ENCODE measurements at regions not wholly inside any gene's neighbourhood (a gene's known extent, or its start where the extent isn't known, plus 50 kb on each side); places are given as distances from the start of the nearest gene placed in this dataset.

DNA sequence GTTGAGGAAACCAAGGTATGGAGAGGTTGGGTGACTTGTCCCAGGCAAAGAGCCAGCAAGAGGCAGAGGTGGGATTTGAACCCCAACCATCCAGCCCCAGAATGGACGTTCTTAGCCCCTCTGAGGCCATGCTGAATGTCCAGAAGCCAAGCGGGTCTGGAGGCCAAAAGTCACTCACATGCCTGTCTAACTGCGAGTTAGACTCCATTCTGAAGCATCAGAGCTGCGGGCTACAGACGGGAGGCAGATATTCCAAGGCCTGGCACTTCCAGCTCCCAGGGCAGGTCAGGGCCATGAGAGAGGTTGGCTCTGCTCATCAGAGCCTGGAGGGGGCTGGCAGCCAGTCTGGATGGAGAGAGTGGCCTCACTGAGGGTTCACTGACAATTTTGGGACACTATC lies 616.5 kb downstream of the BRD1 start (continued):
- no peak for TF ChIP-seq ETS1 (IDR thresholded peaks at IDR 0.05)
- TF ChIP-seq JUNB (IDR thresholded peaks at IDR 0.05; ENCODE audit: unreplicated experiment), result no peak
- TF ChIP-seq STAT1 (IDR thresholded peaks at IDR 0.05; ENCODE audit: unreplicated experiment), result no peak
- TF ChIP-seq EZH2 (IDR thresholded peaks at IDR 0.05; ENCODE audit: low read depth, unreplicated experiment), result no peak
- TF ChIP-seq, protein P1, sequence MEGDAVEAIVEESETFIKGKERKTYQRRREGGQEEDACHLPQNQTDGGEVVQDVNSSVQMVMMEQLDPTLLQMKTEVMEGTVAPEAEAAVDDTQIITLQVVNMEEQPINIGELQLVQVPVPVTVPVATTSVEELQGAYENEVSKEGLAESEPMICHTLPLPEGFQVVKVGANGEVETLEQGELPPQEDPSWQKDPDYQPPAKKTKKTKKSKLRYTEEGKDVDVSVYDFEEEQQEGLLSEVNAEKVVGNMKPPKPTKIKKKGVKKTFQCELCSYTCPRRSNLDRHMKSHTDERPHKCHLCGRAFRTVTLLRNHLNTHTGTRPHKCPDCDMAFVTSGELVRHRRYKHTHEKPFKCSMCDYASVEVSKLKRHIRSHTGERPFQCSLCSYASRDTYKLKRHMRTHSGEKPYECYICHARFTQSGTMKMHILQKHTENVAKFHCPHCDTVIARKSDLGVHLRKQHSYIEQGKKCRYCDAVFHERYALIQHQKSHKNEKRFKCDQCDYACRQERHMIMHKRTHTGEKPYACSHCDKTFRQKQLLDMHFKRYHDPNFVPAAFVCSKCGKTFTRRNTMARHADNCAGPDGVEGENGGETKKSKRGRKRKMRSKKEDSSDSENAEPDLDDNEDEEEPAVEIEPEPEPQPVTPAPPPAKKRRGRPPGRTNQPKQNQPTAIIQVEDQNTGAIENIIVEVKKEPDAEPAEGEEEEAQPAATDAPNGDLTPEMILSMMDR (conservative IDR thresholded peaks at IDR 0.05; ENCODE audit: low read depth in 2 of 2), result no peak
- TF ChIP-seq POLR2AphosphoS5 (IDR thresholded peaks at IDR 0.05; ENCODE audit: low read depth), result no peak
- TF ChIP-seq NANOG (IDR thresholded peaks at IDR 0.05; ENCODE audit: borderline replicate concordance), result no peak
- TF ChIP-seq ZNF114 (CRISPR knock-in tag; IDR thresholded peaks at IDR 0.05), result no peak
- TF ChIP-seq CREB1 (CRISPR knock-in tag; IDR thresholded peaks at IDR 0.05; ENCODE audit: low read depth), result no peak
- TF ChIP-seq, protein P2, sequence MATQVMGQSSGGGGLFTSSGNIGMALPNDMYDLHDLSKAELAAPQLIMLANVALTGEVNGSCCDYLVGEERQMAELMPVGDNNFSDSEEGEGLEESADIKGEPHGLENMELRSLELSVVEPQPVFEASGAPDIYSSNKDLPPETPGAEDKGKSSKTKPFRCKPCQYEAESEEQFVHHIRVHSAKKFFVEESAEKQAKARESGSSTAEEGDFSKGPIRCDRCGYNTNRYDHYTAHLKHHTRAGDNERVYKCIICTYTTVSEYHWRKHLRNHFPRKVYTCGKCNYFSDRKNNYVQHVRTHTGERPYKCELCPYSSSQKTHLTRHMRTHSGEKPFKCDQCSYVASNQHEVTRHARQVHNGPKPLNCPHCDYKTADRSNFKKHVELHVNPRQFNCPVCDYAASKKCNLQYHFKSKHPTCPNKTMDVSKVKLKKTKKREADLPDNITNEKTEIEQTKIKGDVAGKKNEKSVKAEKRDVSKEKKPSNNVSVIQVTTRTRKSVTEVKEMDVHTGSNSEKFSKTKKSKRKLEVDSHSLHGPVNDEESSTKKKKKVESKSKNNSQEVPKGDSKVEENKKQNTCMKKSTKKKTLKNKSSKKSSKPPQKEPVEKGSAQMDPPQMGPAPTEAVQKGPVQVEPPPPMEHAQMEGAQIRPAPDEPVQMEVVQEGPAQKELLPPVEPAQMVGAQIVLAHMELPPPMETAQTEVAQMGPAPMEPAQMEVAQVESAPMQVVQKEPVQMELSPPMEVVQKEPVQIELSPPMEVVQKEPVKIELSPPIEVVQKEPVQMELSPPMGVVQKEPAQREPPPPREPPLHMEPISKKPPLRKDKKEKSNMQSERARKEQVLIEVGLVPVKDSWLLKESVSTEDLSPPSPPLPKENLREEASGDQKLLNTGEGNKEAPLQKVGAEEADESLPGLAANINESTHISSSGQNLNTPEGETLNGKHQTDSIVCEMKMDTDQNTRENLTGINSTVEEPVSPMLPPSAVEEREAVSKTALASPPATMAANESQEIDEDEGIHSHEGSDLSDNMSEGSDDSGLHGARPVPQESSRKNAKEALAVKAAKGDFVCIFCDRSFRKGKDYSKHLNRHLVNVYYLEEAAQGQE (IDR thresholded peaks at IDR 0.05; ENCODE audit: unreplicated experiment), result no peak

GRCh38 chr22:49210606-49211005 lies 617.1 kb downstream of the BRD1 start:
- H3K4me3 Mint-ChIP-seq, result no peak overlapping the region
- no peak for DNase-seq (ENCODE audit: low spot score)
- no peak for ATAC-seq
- TF ChIP-seq, protein P1 (conservative IDR thresholded peaks at IDR 0.05; ENCODE audit: low read depth in 2 of 2), result no peak
- no peak for TF ChIP-seq EZH2 (IDR thresholded peaks at IDR 0.05; ENCODE audit: low read depth, unreplicated experiment)
- TF ChIP-seq POLR2AphosphoS5 (IDR thresholded peaks at IDR 0.05; ENCODE audit: low read depth), result no peak
- TF ChIP-seq EZH2phosphoT487 (IDR thresholded peaks at IDR 0.05; ENCODE audit: unreplicated experiment), result no peak
- no peak for TF ChIP-seq STAT1 (IDR thresholded peaks at IDR 0.05; ENCODE audit: unreplicated experiment)
- no peak for TF ChIP-seq NANOG (IDR thresholded peaks at IDR 0.05; ENCODE audit: borderline replicate concordance)
- TF ChIP-seq ZNF114 (CRISPR knock-in tag; IDR thresholded peaks at IDR 0.05), result no peak

More at GRCh38 chr22:49210606-49211005, 617.1 kb downstream of the BRD1 start:
- Histone ChIP-seq H3K4me2 (no peak overlapping the region), H3K27ac (ENCODE audit: low read depth) (no peak overlapping the region), H3K9me2 (ENCODE audit: insufficient read depth) (no peaks in the 10 kb centered on the region), H4K20me1 (replicated peaks; ENCODE audit: insufficient read depth) (no peaks in the 10 kb centered on the region), H3K4me3 (no peak overlapping the region), H2AFZ (no peak overlapping the region), H3K36me3 (ENCODE audit: insufficient read depth) (no peaks in the 10 kb centered on the region), H3K4me1 (ENCODE audit: insufficient read depth) (no peaks in the 10 kb centered on the region), H3F3A (replicated peaks; ENCODE audit: low read depth) (no peaks in the 10 kb centered on the region), H3K27me3 (ENCODE audit: insufficient read depth) (no peaks in the 10 kb centered on the region), H3K79me2 (replicated peaks; ENCODE audit: insufficient read depth) (no peaks in the 10 kb centered on the region)
- no peaks in the 10 kb centered on the region; the same call in 1 of the 3 replicates for H3K9me3 Mint-ChIP-seq
- H3K4me1 Mint-ChIP-seq, result no peaks in the 10 kb centered on the region
- no peak overlapping the region for H3K27ac Mint-ChIP-seq
- H3K36me3 Mint-ChIP-seq (ENCODE audit: low read depth), result no peaks in the 10 kb centered on the region
- peaks cover 7% of the 10 kb centered on the region for H3K27me3 Mint-ChIP-seq (ENCODE audit: insufficient read depth, low read depth, poor library complexity)

All from GM23338 (cell line).